ENCODE measurements at regions not wholly inside any gene's neighbourhood (a gene's known extent, or its start where the extent isn't known, plus 50 kb on each side); places are given as distances from the start of the nearest gene placed in this dataset.
"Not testable (repeated sequence)": the region's sequence is repeated elsewhere in the genome, so short reads cannot be mapped to it uniquely, and the experiment has no call there.

GRCh38 chr15:26280281-26280680, 417.2 kb upstream of the ATP10A start:
- DNase-seq (ENCODE audit: low read depth in 4 of 4, low spot score in 3 of 4), result no peak

DNA sequence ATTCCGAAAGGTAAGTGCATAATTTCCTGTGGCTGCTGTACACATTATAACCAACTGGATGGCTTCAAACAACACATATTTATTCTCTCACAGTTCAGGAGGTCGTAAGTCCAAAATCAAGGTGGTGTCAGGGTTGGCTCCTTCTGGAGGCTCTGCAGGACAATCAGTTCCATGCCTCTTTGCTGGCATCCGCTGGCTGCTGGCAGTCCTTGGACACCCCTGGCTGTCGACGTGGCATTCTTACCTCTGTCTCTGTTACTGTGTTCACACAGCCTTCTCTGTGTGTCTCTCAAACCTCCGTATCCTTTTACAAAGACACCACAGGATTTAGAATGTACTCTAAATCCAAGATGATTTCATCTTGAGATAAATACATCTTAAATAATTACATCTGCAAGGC, 398.8 kb upstream of the ATP10A start:
- no peak for DNase-seq (ENCODE audit: low read depth in 4 of 4, low spot score in 3 of 4)

- no peak for DNase-seq (ENCODE audit: low read depth in 4 of 4, low spot score in 3 of 4)
These were observed 398.3 kb upstream of the ATP10A start for GRCh38 chr15:26261413-26261812.

DNA sequence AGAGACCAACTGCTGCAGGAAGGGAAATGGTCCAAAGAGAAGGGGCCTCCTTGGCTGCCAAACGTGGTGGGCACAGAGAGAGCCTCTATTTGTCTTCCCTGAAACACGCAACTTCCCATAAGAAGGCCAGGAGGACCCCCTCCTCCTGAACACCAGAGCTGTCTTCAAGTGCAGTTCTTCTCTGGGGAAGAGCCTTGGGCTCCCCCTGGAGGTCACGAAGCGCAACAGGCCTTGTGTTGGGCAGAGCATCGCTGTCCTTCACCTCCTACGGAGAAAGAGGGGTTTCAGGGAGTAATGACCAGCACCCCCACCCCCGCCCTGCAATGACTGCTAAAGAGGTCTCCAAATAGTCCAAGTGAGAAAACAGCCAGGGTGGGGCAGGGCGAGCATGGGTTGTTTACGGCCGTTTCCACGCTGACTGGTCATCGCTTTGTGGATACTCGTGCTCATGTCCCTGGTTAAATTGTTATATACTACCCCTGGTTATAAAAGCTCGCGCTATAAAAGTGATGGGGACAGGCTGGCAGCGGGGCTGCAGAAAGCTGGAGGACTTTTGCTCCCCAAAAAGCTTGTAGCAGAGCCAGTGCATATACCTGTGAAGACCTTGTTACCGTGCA, 397.5 kb upstream of the ATP10A start:
- DNase-seq (ENCODE audit: low read depth in 4 of 4, low spot score in 3 of 4), result peak; percentile 10 to 48 (median 22)

DNA sequence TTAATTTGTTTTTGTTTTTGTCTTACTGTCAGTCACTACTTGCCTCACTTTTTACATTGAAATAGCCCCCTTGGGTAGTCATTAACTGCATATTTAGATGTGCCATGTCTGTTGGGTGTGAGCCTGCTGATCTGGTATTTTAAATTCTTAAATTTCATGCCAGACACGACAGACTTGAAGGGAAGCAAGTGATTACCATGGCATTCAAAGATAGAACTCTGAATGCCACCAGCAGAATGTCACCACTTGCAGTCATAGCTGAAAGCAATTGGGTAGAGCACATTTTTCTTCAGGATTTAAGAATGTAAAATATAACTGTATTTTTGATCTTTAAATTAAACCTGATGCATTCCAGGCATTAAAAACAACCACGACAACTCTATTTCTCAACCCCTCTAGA, 396.5 kb upstream of the ATP10A start:
- no peak for DNase-seq (ENCODE audit: low read depth in 4 of 4, low spot score in 3 of 4)

- not testable (repeated sequence) for DNase-seq (ENCODE audit: low read depth in 4 of 4, low spot score in 3 of 4)
These were observed 381.7 kb upstream of the ATP10A start for GRCh38 chr15:26244782-26245181.

GRCh38 chr15:26243382-26243781, 380.3 kb upstream of the ATP10A start:
- DNase-seq (ENCODE audit: low read depth in 4 of 4, low spot score in 3 of 4), result no peak

- no peak for DNase-seq (ENCODE audit: low read depth in 4 of 4, low spot score in 3 of 4)
These were observed 379.5 kb upstream of the ATP10A start for GRCh38 chr15:26242565-26243071.

GRCh38 chr15:26235864-26236263, 372.7 kb upstream of the ATP10A start:
- DNase-seq (ENCODE audit: low read depth in 4 of 4, low spot score in 3 of 4), result no peak

DNA sequence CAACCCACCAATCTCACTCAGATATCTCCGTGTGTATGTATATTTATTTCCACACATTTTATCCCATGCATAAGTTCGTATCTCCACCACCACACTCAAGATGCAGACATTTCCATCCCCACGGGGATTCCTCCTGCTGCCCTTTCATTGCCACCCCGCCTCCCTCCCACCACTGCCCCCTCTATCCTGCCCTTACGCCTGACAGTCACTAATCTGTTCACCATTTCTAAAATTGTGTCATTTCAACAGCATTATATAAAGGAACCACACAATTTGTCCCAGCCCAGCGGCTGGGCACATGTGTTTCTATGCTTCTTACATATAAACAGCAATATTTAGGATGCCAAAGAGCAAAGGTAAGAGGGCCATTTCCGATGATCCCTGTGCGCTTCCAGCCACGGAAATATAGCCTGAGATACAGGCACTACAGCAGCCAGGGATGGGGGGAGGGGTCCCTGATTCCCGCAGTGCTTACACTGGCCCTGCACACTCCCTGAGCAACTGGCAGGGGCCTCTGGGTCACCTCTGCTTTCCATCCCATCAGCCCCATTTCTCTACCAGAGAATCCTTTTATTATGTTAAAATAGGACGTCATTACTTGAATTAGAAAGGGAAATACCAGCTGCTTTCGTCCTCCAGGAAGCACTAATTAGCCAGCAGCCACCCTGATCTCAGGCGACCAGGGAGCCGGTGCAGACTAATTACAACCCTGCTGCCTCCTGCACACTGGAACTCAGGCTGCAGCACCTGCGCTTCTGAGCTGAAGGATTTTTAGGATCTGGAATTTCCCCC, 372.0 kb upstream of the ATP10A start:
- no peak for DNase-seq (ENCODE audit: low read depth in 4 of 4, low spot score in 3 of 4)

GRCh38 chr15:26232691-26233090, 369.6 kb upstream of the ATP10A start:
- peak in 2 of 4 donors; percentile 17 to 29 for DNase-seq (ENCODE audit: low read depth in 4 of 4, low spot score in 3 of 4)

DNA sequence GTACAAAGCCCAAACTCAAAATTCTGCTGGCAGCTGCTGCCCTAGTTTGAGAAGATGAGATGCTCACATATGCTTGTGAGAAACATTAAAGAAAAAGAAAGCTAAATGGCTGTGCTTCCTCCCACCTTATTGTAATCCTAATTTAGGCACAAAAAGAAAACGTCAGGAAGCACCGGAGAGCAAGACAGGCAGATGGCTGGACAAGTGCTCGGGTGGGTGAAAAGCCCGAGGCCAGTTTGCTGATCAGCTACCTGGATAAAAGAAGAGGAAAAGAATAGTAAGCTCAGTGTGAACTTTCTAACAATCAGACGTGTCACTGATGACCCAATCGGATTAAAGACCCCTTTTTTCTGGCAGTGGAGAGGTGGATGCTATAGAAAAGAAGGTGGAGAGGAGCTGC, 368.0 kb upstream of the ATP10A start:
- no peak for DNase-seq (ENCODE audit: low read depth in 4 of 4, low spot score in 3 of 4)

GRCh38 chr15:26224266-26224665, 361.1 kb upstream of the ATP10A start:
- no peak for DNase-seq (ENCODE audit: low read depth in 4 of 4, low spot score in 3 of 4)

DNA sequence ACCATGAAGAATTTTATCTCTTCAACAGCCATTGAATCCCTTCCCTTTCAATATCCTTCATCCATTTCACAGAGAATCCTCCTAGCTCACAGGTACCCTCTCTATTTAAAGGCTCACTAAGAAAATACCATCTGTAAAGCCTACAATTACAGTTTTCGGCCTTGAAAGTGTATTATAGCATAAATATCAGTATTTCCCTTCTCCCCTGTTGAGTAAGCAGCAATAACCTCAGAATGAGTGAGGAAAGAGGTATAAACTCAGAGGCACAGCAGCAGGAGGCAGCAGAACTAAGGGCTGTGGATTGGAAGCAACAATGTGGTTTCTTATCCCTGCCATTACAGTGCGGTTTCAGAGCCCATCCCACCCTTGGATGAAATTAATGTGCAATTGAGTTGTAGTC, 360.6 kb upstream of the ATP10A start:
- DNase-seq (ENCODE audit: low read depth in 4 of 4, low spot score in 3 of 4), result no peak

- DNase-seq (ENCODE audit: low read depth in 4 of 4, low spot score in 3 of 4), result no peak
These were observed 359.7 kb upstream of the ATP10A start for GRCh38 chr15:26222781-26223180.

- not testable (repeated sequence) for DNase-seq (ENCODE audit: low read depth in 4 of 4, low spot score in 3 of 4)
These were observed 353.9 kb upstream of the ATP10A start for GRCh38 chr15:26217043-26217442.

- DNase-seq (ENCODE audit: low read depth in 4 of 4, low spot score in 3 of 4), result no peak
These were observed 351.2 kb upstream of the ATP10A start for GRCh38 chr15:26214290-26214689.

- DNase-seq (ENCODE audit: low read depth in 4 of 4, low spot score in 3 of 4), result no peak
These were observed 350.3 kb upstream of the ATP10A start for GRCh38 chr15:26213427-26213826.

- no peak for DNase-seq (ENCODE audit: low read depth in 4 of 4, low spot score in 3 of 4)
These were observed 349.0 kb upstream of the ATP10A start for GRCh38 chr15:26212109-26212508.

- DNase-seq (ENCODE audit: low read depth in 4 of 4, low spot score in 3 of 4), result no peak
These were observed 347.9 kb upstream of the ATP10A start for GRCh38 chr15:26210980-26211379.

- no peak for DNase-seq (ENCODE audit: low read depth in 4 of 4, low spot score in 3 of 4)
These were observed 338.2 kb upstream of the ATP10A start for GRCh38 chr15:26201177-26201858.

DNA sequence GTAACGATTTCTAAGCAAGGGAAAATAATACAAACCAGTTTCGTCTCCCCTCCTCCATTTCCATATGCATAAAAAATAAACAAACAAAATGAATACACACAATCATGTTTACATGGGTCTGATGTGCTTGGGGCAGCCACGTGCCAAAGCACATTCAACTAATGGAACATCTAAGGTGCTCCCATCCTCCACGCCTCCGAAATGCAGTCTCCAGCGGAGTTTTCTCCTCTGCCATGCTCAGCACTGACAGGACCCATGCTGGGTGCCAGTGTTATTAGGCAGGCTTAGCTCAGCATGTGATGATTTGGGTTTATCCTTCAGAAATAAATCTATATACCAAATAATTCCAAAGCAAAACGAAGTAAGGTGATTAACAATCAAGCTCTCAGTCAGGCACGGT, 337.3 kb upstream of the ATP10A start:
- no peak for DNase-seq (ENCODE audit: low read depth in 4 of 4, low spot score in 3 of 4)
